Activated CD8-positive, alpha-beta memory T cell treated with anti-CD3 and anti-CD28 coated beads, Interleukin-2, amount 10 ng/mL, durations not matched to agents 7 days and 5 days (primary cell): ENCODE measurements at regions not wholly inside any gene's neighbourhood (a gene's known extent, or its start where the extent isn't known, plus 50 kb on each side); places are given as distances from the start of the nearest gene placed in this dataset.

ENCODE experiments used
- ATAC-seq: fragments of 150-1000 bp; cut with Tn5 transposase; one replicate; pipeline ENCODE4 v1.10.0; 2021; ENCODE audit warnings: moderate library complexity
- CTCF ChIA-PET: fragments of 350-600 bp; sonication (Branson Sonifier 250); formaldehyde crosslinking; loops from one replicate; lab custom pipeline; 2021; ENCODE audit warnings: antibody characterized with exemption; lab: Charles Lee
- DNase-seq: peaks from one replicate; pipeline ENCODE4 v3.0.0-alpha.2; 2020
- H3K27ac Mint-ChIP-seq: one replicate; pipeline ENCODE4 v1.8.0; 2021; ENCODE audit warnings: mild to moderate bottlenecking, mixed read lengths
- H3K27me3 Mint-ChIP-seq: one replicate; pipeline ENCODE4 v1.8.0; 2021; ENCODE audit warnings: mixed read lengths
- H3K36me3 Mint-ChIP-seq: one replicate; pipeline ENCODE4 v1.8.0; 2021; ENCODE audit warnings: mild to moderate bottlenecking, mixed read lengths
- H3K4me1 Mint-ChIP-seq: one replicate; pipeline ENCODE4 v1.8.0; 2021; ENCODE audit warnings: mixed read lengths
- H3K4me3 Mint-ChIP-seq: one replicate; pipeline ENCODE4 v1.8.0; 2021; ENCODE audit warnings: mild to moderate bottlenecking, moderate library complexity, mixed read lengths
- H3K9me3 Mint-ChIP-seq: one replicate; pipeline ENCODE4 v1.8.0; 2022; ENCODE audit warnings: low read depth, mixed read lengths

DNA sequence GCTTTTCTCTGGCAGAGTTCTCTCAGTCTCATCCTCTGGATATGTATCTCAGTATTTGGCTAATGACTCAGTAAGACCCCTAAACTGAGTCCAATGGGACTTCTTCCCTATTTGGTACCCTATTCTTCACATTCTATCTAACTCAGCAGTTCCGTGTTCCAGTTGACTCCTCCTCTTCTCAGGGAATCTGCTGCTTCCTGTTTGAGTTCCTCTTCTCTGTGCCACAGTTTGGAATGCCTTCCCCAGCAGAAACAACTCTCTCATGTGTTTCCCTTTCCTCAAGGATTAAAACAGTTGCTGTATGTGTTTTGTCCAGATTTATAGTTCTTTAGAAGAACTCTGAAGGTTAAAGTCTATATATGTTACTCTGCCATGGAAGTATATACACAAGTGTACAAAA is 344.0 kb upstream of the RARB start:
- H3K27ac Mint-ChIP-seq: no peak overlapping the region
- peaks cover 8% of the 10 kb centered on the region for H3K9me3 Mint-ChIP-seq
- no peaks in the 10 kb centered on the region for H3K4me1 Mint-ChIP-seq
- ATAC-seq (no peak), DNase-seq (no peak)
- no peak overlapping the region for H3K4me3 Mint-ChIP-seq
- H3K36me3 Mint-ChIP-seq: no peaks in the 10 kb centered on the region
- CTCF ChIA-PET: no interaction called here
- H3K27me3 Mint-ChIP-seq: no peaks in the 10 kb centered on the region

DNA sequence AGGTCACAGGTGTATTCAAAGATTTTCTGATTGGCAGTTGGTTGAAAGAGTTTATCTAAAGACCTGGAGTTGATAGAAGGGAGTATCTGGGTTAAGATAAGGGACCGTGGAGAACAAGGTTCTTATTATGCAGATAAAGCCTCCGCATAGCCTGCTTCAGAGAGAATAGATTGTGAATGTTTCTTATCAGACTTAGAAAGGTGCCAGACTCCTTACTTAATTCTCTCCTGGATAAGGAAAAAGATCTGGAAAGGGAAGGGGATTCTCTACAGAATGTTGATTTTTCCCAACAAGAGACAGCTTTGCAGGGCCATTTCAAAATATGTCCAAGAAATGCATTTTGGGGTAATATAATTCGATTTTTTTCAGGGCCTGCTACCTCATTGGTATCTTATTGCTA is 341.3 kb upstream of the RARB start:
- H3K4me3 Mint-ChIP-seq: no peak overlapping the region
- ATAC-seq (no peak), DNase-seq (no peak)
- no peaks in the 10 kb centered on the region for H3K27me3 Mint-ChIP-seq
- H3K36me3 Mint-ChIP-seq: no peaks in the 10 kb centered on the region
- H3K9me3 Mint-ChIP-seq: peaks cover 8% of the 10 kb centered on the region
- CTCF ChIA-PET: no interaction called here
- H3K4me1 Mint-ChIP-seq: no peaks in the 10 kb centered on the region
- H3K27ac Mint-ChIP-seq: no peak overlapping the region

DNA sequence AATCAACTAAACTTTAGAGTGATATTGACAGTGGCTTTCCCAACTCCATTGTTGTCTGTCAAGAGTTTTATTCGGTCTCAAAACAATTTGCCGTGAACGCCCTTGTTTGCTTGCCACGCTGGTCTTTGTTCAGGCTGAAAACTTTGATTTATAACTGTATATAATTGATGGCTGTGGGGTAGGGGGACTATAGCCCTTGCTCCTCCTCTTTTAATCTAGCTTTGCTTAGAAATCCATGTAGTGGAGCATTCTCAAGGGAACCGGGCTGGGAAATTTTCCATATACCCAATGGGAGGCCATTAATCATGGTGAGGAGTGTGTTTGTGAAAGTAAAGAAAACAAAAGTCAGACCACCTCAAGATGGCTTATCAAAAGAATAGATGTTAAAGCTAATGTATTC is 339.8 kb upstream of the RARB start:
- CTCF ChIA-PET: no interaction called here
- Mint-ChIP-seq H3K4me3 (no peak overlapping the region), H3K36me3 (no peaks in the 10 kb centered on the region)

DNA sequence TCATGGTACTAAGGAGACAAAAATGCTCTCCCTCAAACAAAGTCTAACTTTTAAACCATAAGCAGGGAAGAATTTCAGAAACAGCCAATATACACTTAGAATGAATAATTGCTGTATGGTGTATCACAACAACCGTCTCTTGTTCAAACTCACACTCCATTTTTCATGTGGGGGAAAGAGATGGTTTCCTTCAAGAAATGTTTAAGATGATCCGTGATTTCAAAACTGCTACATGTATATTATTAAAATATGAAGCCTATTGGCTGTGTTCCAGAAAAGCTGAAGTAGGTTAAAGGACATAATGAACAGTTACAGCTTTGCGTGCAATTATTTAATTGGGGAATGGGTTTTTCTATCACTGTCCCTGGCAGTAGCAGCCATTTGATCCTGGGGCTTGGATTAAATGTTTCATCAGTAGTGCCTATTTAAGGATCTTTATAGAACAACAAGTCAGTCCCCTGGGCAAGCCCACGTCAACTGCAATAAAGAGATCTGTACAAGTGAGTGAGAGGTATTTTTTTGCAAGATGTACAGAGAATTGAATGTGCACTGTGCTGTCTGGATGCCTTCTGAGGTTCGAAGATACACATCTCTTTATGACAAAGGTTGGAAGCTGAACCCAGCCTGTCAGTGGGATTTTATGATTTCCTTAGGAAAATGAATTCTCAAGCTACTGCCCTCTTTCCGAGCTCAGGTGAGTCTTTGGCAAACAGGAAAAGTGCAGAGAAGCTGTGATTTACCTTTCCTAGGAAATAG is 337.2 kb upstream of the RARB start:
- CTCF ChIA-PET: no interaction called here
- H3K4me3 Mint-ChIP-seq: no peak overlapping the region
- H3K36me3 Mint-ChIP-seq: no peaks in the 10 kb centered on the region
- H3K4me1 Mint-ChIP-seq: no peaks in the 10 kb centered on the region
- DNase-seq (no peak), ATAC-seq (no peak)
- no peak overlapping the region for H3K27ac Mint-ChIP-seq
- no peaks in the 10 kb centered on the region for H3K27me3 Mint-ChIP-seq
- peaks cover 5% of the 10 kb centered on the region for H3K9me3 Mint-ChIP-seq

More for the DNA sequence above, 339.8 kb upstream of the RARB start:
- Mint-ChIP-seq H3K4me1 (no peaks in the 10 kb centered on the region), H3K9me3 (peaks cover 8% of the 10 kb centered on the region), H3K27me3 (no peaks in the 10 kb centered on the region), H3K27ac (no peak overlapping the region)
- DNase-seq: no peak
- no peak for ATAC-seq

DNA sequence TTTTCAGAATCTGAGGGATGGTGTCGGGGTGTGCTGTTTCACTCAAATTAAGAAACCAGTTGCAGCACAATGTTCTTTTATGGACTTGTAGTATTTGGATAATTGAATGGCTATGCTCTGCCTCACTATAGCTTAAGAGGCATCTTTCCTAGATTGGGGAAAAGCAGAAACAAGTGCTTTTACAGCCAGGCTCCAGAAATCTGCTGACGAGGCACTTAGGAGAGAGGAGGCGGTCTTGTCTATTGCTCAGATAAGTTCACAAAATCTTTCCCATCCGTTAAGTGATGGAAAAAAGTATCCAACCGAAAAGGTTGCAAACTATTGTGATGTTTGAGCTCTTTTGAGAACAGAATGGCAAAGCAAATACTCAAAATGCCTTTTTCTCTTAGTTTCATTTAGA is 336.1 kb upstream of the RARB start:
- DNase-seq (no peak), ATAC-seq (no peak)
- CTCF ChIA-PET: no interaction called here
- no peak overlapping the region for H3K27ac Mint-ChIP-seq
- H3K4me1 Mint-ChIP-seq: no peaks in the 10 kb centered on the region
- no peak overlapping the region for H3K4me3 Mint-ChIP-seq
- H3K27me3 Mint-ChIP-seq: no peaks in the 10 kb centered on the region
- H3K9me3 Mint-ChIP-seq: peaks cover 2% of the 10 kb centered on the region
- no peaks in the 10 kb centered on the region for H3K36me3 Mint-ChIP-seq

DNA sequence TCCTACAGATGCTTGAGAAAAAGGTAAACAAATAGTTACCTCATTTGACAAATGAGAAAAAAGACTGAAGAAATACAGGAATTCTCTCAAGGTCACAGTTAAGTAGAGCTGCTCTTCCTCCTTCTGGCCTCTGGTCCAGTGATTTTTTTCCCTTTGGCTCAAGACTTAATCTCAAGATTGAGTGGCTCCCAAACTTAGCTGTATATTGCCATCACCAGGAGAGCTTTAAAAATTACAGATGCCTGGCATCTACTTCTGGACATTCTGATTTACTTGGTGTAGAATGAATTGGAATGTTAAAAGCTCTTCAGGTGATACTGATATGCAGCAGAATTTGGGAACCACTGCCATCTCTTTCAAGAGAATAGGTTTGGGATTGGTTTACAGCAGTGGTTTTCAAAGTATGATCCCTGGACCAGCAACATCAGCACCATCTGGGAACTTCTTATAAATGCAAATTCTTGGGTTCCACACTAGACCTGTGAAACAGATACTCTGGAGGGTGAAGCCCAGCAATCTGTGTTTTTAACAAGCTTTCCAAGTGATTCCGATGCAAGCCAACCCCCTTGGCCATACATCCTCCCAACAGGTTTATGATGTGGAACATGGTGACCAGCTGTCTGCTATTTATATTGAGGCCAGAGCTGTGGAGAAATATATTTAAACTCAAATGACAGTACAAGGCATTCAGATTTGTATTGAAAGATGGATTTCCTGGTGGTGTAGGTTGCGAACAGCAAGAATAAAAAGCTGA is 333.0 kb upstream of the RARB start:
- no peaks in the 10 kb centered on the region for H3K36me3 Mint-ChIP-seq
- H3K4me3 Mint-ChIP-seq: no peak overlapping the region
- no peak overlapping the region for H3K27ac Mint-ChIP-seq
- no peaks in the 10 kb centered on the region for H3K27me3 Mint-ChIP-seq
- H3K9me3 Mint-ChIP-seq: no peaks in the 10 kb centered on the region
- ATAC-seq: no peak
- CTCF ChIA-PET: no interaction called here
- no peak for DNase-seq
- no peaks in the 10 kb centered on the region for H3K4me1 Mint-ChIP-seq

DNA sequence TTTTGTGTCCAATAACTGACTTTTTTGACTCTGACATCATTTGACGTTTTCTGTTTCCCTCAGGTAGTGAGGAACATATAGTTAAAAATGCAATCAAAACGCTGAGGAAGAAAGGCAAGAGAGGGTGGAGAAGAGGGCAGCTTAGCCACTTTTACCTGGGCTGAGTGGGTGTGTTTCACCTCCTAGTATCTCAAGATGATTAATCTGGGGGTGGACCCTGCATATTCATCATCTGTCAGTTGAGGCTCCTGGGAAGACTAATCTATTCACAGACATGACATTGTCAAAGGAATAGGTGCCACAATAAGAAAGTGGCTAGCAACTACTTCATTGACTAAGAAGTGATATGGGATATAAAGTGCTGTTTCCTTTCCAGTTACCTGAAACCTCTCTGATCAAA is 331.5 kb upstream of the RARB start:
- DNase-seq (no peak), ATAC-seq (no peak)
- H3K4me3 Mint-ChIP-seq: no peak overlapping the region
- no peaks in the 10 kb centered on the region for H3K4me1 Mint-ChIP-seq
- no peaks in the 10 kb centered on the region for H3K9me3 Mint-ChIP-seq
- CTCF ChIA-PET: no interaction called here
- no peaks in the 10 kb centered on the region for H3K36me3 Mint-ChIP-seq
- no peak overlapping the region for H3K27ac Mint-ChIP-seq
- H3K27me3 Mint-ChIP-seq: no peaks in the 10 kb centered on the region

DNA sequence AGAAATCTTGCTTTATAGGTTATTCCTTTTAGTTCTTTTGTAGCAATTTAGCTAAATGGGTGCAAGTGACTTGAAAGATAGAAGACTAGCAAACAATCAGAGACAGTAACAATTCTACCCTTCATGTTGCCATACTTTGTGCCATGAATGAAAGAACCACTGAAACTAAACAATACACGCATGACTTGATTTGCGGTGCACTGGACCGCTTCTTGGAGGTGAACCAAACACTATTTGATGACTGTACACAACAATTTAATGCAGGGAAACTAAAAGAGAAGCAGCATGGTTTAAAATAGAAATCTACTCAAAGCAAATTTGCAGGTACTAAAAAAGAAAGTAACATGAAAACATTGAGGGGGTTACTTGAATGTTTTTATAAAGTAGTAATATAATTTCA is 331.0 kb upstream of the RARB start:
- CTCF ChIA-PET: no interaction called here
- Mint-ChIP-seq H3K27ac (no peak overlapping the region), H3K27me3 (no peaks in the 10 kb centered on the region), H3K4me3 (no peak overlapping the region), H3K36me3 (no peaks in the 10 kb centered on the region), H3K4me1 (no peaks in the 10 kb centered on the region), H3K9me3 (no peaks in the 10 kb centered on the region)
- ATAC-seq (no peak), DNase-seq (no peak)

DNA sequence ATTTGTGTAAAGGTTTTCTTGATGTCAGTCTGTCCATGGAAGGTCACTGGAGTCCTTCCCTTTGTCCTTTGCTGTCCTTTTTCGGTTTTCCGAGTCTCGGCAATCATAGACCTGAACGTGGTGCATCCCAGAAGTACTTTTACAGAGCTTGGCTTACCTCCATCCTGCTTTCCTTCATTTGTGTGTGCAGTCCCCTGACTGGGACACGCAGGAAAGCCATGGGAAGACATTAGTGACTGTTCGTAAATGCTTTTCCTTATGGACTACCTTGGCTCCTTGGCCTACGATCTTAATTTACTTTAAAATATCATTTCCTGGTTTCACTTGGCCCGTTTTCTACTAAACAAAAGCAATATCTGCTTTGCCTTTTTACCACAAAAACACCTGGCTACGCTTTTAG is 328.4 kb upstream of the RARB start:
- Mint-ChIP-seq H3K36me3 (no peaks in the 10 kb centered on the region), H3K4me3 (no peak overlapping the region), H3K27ac (no peak overlapping the region), H3K4me1 (no peaks in the 10 kb centered on the region), H3K9me3 (peaks cover 2% of the 10 kb centered on the region), H3K27me3 (no peaks in the 10 kb centered on the region)
- DNase-seq (no peak), ATAC-seq (no peak)
- CTCF ChIA-PET: no interaction called here

DNA sequence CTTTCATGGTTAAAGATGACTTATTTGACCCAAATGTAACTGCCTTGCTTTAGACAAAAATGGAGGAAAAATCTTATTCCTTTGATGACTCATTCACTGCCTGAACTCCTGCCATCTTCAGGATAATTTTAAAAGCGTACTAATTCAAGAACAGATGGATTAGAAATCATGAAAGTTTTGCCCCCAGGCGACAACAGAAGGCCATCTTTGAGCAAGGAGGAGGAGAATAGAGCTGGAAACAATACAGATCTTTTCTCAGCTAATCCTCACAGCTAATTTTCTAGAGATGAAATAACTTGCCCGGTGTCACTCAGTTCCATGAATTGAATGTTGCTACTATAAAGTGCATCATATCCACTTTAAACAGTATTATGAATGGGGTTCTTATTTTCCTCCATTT is 324.7 kb upstream of the RARB start:
- peaks cover 6% of the 10 kb centered on the region for H3K9me3 Mint-ChIP-seq
- no peaks in the 10 kb centered on the region for H3K27me3 Mint-ChIP-seq
- no peaks in the 10 kb centered on the region for H3K4me1 Mint-ChIP-seq
- no peaks in the 10 kb centered on the region for H3K36me3 Mint-ChIP-seq
- ATAC-seq: no peak
- no peak overlapping the region for H3K27ac Mint-ChIP-seq
- CTCF ChIA-PET: no interaction called here
- DNase-seq: no peak
- no peak overlapping the region for H3K4me3 Mint-ChIP-seq

DNA sequence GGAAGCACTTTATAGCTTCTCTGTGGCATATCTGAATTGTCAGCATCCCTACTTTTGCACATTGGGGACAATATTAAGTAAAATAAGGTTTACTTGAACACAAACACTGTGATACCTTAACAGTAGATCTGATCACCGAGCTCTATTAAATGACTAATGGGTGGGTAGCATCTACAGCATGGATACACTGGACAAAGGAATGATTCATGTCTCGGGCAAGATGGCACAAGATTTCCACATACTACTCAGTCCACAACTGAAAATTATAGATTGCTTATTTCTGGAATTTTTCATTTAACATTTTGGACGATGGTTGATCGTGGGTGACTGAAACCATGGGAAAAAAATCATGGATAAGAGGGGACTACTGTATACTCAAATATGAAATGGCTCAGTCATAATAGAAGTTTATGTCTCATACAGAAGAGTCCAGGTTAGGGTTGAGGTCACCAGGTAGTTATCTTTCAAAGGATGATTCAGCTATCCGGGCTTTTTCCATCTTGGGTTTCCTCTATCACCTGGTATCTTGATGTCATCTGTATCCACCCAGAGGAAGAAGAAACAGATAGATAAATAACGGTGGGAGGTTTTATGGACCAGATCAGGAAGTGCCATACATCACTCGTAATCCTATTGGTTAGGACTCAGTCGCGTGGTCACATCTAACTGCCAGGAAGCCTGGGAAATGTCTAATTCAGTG is 320.0 kb upstream of the RARB start:
- Mint-ChIP-seq H3K9me3 (peaks cover 6% of the 10 kb centered on the region), H3K4me3 (no peak overlapping the region), H3K36me3 (no peaks in the 10 kb centered on the region), H3K27ac (no peak overlapping the region), H3K27me3 (no peaks in the 10 kb centered on the region), H3K4me1 (no peaks in the 10 kb centered on the region)
- no peak for ATAC-seq
- DNase-seq: no peak
- CTCF ChIA-PET: no interaction called here

DNA sequence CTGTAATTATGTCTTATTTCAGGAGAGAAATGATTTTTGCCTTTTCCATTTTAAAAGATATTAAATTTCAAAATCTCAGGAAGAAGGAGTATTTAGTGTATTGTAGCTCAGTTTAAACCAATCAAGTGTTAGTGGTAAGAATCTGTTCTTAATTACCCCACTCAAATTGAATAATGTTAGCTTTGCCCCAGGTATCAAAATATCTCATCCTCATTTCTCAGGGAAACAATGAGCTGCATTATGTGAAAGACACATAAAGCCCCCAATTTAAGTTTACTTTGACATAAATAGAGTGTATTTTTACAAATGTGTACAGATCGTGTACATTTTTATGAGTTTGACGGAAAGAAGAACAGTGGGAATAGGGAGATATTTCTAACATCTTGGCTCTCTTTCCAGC is 317.4 kb upstream of the RARB start:
- Mint-ChIP-seq H3K36me3 (no peaks in the 10 kb centered on the region), H3K4me1 (no peaks in the 10 kb centered on the region), H3K9me3 (peaks cover 2% of the 10 kb centered on the region), H3K4me3 (no peak overlapping the region), H3K27ac (no peak overlapping the region), H3K27me3 (no peaks in the 10 kb centered on the region)
- CTCF ChIA-PET: no interaction called here
- DNase-seq: no peak
- ATAC-seq: no peak

DNA sequence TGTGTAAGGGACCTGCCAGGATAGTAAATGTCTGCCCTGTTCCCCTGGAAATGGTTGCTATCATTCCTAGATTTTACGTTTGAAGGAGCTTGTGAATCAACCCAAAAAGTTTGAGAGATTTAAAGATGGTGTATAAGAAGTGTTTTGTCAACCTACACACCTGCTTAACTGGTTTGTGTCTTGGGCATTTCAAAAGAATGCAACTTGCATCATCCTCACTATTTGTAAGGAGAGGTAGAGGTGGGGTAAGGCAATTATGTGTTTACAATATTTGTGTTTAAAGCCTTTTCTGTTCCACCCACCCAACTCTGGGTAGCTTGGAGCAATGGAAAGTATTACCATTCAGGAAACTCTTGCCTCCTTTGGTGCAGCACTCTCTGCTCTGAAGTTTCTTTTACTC is 314.2 kb upstream of the RARB start:
- Mint-ChIP-seq H3K9me3 (peaks cover 3% of the 10 kb centered on the region), H3K36me3 (no peaks in the 10 kb centered on the region), H3K27ac (no peak overlapping the region), H3K4me1 (no peaks in the 10 kb centered on the region), H3K27me3 (no peaks in the 10 kb centered on the region), H3K4me3 (no peak overlapping the region)
- ATAC-seq (no peak), DNase-seq (no peak)
- CTCF ChIA-PET: no interaction called here

DNA sequence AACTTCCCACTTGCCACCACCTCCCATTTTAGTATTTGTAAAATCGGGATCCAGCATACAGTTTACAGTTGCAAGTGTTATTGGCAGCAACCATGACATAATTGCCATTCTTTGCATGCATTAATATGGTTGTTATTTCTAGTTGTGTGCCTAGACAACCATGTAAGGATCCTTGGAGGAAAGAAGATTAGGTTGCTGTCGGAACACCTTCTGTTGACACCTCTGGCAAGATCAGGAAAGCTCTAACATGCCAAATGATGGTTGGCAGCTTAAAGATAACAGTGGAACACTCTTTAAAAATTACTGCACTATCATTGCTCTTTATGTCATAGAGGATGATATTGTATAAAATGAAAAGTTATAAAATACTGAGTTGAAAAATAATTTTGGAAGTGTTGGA is 313.5 kb upstream of the RARB start:
- Mint-ChIP-seq H3K4me3 (no peak overlapping the region), H3K27me3 (no peaks in the 10 kb centered on the region), H3K36me3 (no peaks in the 10 kb centered on the region), H3K27ac (no peak overlapping the region), H3K4me1 (no peaks in the 10 kb centered on the region), H3K9me3 (peaks cover 3% of the 10 kb centered on the region)
- CTCF ChIA-PET: no interaction called here
- no peak for ATAC-seq
- DNase-seq: no peak
